SJCRH30 (cell line): ENCODE measurements at regions not wholly inside any gene's neighbourhood (a gene's known extent, or its start where the extent isn't known, plus 50 kb on each side); places are given as distances from the start of the nearest gene placed in this dataset.
"Not testable (repeated sequence)": the region's sequence is repeated elsewhere in the genome, so short reads cannot be mapped to it uniquely, and the experiment has no call there.

Experiments used
- DNase-seq, 2 experiments: peaks; one replicate each; pipeline ENCODE4 v3.0.0-alpha.2; 2015 to 2020
- H3K27ac ChIP-seq: fragments of 250-450 bp; sonication (Bioruptor Pico); 2 replicates; pipeline ENCODE4 v1.5.1; 2020; ENCODE audit warnings: mild to moderate bottlenecking, moderate library complexity
- H3K27me3 ChIP-seq: fragments of 250-450 bp; sonication (Bioruptor Pico); 2 replicates; pipeline ENCODE4 v1.5.1; 2020; ENCODE audit warnings: mild to moderate bottlenecking, moderate library complexity
- H3K36me3 ChIP-seq: fragments of 250-450 bp; sonication (Bioruptor Pico); 2 replicates; pipeline ENCODE4 v1.5.1; 2020; ENCODE audit warnings: mild to moderate bottlenecking, moderate library complexity
- H3K4me1 ChIP-seq: fragments of 250-450 bp; sonication (Bioruptor Pico); 2 replicates; pipeline ENCODE4 v1.5.1; 2020; ENCODE audit warnings: mild to moderate bottlenecking, moderate library complexity
- H3K4me3 ChIP-seq: fragments of 250-450 bp; sonication (Bioruptor Pico); 2 replicates; pipeline ENCODE4 v1.5.1; 2020; ENCODE audit warnings: mild to moderate bottlenecking, moderate library complexity
- H3K9me3 ChIP-seq: fragments of 250-450 bp; sonication (Bioruptor Pico); replicated peaks from 2 replicates; pipeline ENCODE4 v1.5.1; 2020; ENCODE audit warnings: mild to moderate bottlenecking, moderate library complexity

DNA sequence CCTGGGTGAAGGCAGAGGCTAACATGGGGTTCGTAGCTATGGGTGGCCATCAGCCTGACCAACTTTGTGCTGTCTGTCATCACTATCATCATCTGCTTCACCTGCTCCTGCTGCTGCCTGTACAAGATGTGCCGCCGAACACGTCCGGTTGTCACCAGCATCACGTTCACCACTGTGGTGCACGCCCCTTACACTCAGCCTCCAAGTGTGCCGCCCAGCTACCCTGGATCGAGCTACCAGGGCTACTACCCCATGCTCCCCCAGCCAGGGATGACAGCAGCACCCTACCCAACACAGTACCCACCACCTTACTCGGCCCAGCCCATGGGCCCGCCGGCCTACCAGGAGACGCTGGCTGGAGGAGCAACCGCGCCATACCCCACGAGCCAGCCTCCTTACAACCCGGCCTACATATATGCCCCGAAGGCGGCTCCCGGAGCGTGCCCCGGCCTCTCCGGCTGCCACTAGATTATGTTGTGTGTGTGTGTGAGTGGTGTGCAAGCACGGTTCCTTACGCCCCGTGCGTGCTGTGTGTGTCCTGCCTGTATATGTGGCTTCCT, 213.4 kb upstream of the XIST start:
- peaks cover 3% of the 10 kb centered on the region; the same call in 1 of the 2 replicates for H3K9me3 ChIP-seq
- no peaks in the 10 kb centered on the region for H3K4me1 ChIP-seq
- peaks cover 2% of the 10 kb centered on the region; the same call in 1 of the 2 replicates for H3K36me3 ChIP-seq
- no peak overlapping the region for H3K27ac ChIP-seq
- H3K27me3 ChIP-seq, result no peaks in the 10 kb centered on the region
- DNase-seq, result no peak
- no peak overlapping the region for H3K4me3 ChIP-seq

DNA sequence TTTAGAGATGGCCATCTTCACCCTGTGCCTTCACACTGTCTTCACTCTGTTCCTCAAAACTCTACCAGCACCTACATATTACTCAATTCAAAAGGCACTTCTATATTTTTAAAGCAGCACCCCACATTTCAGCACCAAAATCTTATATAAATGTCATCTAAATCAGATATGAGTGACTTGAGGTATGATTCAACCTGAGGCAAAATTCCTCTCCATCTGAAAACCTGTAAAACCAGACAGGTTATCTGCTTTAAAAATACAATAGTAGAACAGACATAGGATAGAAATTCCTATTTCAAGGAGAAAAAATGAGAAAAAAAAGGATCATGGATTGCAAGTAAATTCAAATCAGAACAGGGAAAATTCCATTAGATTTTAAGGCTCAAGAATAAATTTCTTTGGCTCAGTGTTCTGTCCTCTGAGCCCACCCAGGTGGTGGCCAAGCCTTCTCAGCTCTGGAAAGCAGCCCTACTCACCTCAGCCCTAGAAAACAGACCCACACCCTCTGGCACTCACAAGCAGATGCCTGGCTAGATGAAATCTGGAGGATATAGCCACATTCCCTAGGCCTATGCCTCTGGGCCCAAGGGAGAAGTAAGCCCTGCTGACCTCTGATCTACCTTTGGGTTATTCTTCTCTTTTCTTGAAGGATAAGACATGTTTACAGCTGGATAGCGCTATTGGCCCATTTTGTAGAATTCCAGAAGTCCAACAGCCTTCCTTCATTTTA, 211.1 kb upstream of the XIST start:
- H3K27me3 ChIP-seq, result no peaks in the 10 kb centered on the region
- peaks cover 3% of the 10 kb centered on the region; the same call in 1 of the 2 replicates for H3K9me3 ChIP-seq
- no peak for DNase-seq
- no peaks in the 10 kb centered on the region for H3K4me1 ChIP-seq
- no peak overlapping the region for H3K27ac ChIP-seq
- 0 out of 2 replicates have a peak, but pooled peaks cover 2% of the 10 kb centered on the region for H3K36me3 ChIP-seq
- H3K4me3 ChIP-seq, result no peak overlapping the region

DNA sequence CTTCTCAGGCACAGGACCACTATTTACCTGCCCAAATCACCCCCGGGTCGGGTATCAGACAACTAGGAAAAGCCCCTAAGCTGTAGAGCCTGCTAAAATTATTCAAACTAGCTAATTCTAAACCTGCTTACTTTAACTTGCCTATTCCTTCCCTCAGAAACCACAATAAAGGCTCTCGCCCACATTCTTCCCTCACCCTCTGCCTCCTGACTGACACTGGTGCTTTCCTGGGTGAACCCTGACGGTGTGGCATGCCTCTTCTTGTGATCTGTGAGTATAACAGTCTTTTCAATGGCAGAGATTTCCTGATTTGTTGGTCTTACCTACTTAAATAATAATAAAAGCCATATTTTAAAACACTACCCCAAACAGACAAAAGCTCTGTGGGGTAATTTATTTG, 209.4 kb upstream of the XIST start:
- no peak overlapping the region for H3K4me3 ChIP-seq
- H3K27me3 ChIP-seq, result no peaks in the 10 kb centered on the region
- H3K9me3 ChIP-seq, result no peaks in the 10 kb centered on the region
- no peaks in the 10 kb centered on the region for H3K4me1 ChIP-seq
- H3K36me3 ChIP-seq, result no peaks in the 10 kb centered on the region
- DNase-seq, result no peak
- H3K27ac ChIP-seq, result no peak overlapping the region

DNA sequence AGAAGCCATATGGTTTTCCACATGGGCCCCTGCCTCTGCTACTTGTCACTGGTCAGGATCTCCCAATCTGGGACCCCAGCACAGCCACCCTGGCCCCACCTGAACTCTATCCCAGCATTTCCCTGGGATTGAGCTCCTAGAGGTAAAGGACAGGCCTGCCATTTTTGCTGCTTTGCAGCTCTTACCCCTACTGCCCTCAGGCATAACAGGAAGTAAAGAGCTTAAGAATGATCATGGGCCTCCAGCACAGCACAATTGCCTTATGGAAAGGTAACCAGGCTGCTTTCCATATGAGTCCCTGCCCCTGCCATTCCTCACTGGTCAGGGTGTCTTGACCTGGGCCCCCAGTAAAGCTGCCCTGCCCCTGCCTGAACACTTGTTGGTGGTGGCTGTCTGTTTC, 196.6 kb upstream of the XIST start:
- Histone ChIP-seq H3K4me3 (no peak overlapping the region), H3K27me3 (no peaks in the 10 kb centered on the region), H3K36me3 (no peaks in the 10 kb centered on the region), H3K4me1 (peaks cover 5% of the 10 kb centered on the region; the same call in 1 of the 2 replicates), H3K9me3 (no peaks in the 10 kb centered on the region), H3K27ac (peak overlapping the region; percentile 18; the same call in 1 of the 2 replicates)
- peak; percentile 12 to 47 for DNase-seq

DNA sequence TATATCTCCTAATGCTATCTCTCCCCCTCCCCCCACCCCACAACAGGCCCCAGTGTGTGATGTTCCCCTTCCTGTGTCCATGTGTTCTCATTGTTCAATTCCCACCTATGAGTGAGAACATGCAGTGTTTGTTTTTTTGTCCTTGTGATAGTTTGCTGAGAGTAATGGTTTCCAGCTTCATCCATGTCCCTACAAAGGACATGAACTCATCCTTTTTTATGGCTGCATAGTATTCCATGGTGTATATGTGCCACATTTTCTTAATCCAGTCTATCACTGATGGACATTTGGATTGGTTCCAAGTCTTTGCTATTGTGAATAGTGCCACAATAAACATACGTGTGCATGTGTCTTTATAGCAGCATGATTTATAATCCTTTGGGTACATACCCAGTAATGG, 181.6 kb upstream of the XIST start:
- H3K9me3 ChIP-seq, DNase-seq, H3K36me3 ChIP-seq, H3K4me1 ChIP-seq, H3K27ac ChIP-seq, H3K27me3 ChIP-seq, H3K4me3 ChIP-seq: not testable (repeated sequence)

DNA sequence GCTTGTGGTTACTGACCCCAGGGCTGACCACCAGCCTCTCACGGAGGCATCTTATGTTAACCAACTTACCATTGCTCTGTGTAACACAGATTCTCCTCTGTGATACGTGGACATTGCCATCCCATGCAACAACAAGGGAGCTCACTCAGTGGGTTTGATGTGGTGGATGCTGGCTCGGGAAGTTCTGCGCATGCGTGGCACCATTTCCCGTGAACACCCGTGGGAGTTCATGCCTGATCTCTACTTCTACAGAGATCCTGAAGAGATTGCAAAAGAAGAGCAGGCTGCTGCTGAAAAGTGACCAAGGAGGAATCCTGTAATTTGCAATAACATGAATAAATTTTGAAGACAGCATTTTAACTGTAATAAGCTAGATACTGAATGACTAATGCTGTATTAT, 179.0 kb upstream of the XIST start:
- DNase-seq, H3K27ac ChIP-seq: not testable (repeated sequence)

DNA sequence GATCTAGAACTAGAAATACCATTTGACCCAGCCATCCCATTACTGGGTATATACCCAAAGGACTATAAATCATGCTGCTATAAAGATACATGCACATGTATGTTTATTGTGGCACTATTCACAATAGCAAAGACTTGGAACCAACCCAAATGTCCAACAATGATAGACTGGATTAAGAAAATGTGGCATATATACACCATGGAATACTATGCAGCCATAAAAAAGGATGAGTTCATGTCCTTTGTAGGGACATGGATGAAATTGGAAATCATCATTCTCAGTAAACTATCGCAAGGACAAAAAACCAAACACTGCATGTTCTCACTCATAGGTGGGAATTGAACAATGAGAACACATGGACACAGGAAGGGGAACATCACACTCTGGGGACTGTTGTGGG, 178.3 kb upstream of the XIST start:
- not testable (repeated sequence) for H3K9me3 ChIP-seq, H3K27me3 ChIP-seq, H3K4me1 ChIP-seq, DNase-seq, H3K36me3 ChIP-seq, H3K27ac ChIP-seq, H3K4me3 ChIP-seq

More for the DNA sequence above, 179.0 kb upstream of the XIST start:
- H3K4me3 ChIP-seq, H3K27me3 ChIP-seq, H3K36me3 ChIP-seq, H3K9me3 ChIP-seq, H3K4me1 ChIP-seq: not testable (repeated sequence)

DNA sequence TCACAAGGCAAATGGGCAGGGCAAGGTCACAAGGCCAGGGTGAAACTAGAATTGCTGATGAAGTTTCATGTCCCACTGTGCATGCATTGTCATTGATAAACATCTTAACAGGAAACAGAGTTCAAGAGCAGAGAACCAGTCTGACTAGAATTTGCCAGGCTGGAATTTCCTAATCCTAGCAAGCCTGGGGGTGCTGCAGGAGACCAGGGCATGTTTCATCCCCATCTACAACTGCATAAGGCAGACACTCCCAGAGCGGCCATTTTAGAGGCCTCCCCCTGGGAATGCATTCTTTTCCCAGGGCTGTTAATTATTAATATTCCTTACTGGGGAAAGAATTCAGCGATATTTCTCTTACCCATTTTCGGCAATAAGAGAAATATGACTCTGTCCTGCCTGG, 172.6 kb upstream of the XIST start:
- not testable (repeated sequence) for H3K4me1 ChIP-seq, H3K27me3 ChIP-seq, H3K36me3 ChIP-seq, DNase-seq, H3K27ac ChIP-seq, H3K9me3 ChIP-seq, H3K4me3 ChIP-seq

DNA sequence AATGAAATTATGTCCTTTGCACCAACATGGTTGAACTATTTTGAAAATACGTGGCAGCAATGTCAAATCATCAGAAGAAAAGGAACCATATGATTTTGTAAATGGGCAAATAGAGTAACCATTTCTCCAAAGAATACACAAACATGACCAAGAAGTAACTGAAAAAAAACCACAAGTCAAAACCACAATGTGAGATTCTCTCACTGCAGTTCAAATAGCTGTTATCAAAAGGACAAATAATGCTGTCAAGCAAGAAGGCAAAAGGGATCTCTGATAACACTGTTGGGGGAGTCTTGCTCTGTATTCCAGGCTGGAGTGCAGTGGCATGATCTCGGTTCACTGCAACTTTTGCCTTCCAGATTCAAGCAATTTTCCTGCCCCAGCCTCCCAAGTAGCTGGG, 170.7 kb upstream of the XIST start:
- no peak for DNase-seq
- Histone ChIP-seq H3K4me3 (no peak overlapping the region), H3K4me1 (no peaks in the 10 kb centered on the region), H3K9me3 (no peaks in the 10 kb centered on the region), H3K36me3 (no peaks in the 10 kb centered on the region), H3K27me3 (no peaks in the 10 kb centered on the region), H3K27ac (no peak overlapping the region)

DNA sequence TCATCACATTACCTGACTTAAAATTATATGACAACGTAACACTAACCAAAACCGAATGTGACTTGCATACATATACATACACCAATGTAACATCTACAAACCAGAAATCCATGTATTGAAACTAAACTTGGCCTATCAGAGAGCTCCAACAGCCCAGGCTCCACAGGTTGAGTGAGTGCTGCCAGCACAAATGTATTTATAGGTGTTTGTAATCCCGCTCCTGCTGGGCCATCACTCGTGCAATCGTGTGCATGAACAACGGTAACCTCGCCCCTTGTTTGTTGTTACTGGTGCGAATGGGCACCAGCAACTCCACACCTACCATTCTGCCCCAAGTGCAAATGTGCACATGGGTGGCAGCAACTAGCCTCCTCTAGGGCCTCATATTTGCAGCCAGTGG, 165.7 kb upstream of the XIST start:
- DNase-seq, result no peak
- no peaks in the 10 kb centered on the region for H3K27me3 ChIP-seq

DNA sequence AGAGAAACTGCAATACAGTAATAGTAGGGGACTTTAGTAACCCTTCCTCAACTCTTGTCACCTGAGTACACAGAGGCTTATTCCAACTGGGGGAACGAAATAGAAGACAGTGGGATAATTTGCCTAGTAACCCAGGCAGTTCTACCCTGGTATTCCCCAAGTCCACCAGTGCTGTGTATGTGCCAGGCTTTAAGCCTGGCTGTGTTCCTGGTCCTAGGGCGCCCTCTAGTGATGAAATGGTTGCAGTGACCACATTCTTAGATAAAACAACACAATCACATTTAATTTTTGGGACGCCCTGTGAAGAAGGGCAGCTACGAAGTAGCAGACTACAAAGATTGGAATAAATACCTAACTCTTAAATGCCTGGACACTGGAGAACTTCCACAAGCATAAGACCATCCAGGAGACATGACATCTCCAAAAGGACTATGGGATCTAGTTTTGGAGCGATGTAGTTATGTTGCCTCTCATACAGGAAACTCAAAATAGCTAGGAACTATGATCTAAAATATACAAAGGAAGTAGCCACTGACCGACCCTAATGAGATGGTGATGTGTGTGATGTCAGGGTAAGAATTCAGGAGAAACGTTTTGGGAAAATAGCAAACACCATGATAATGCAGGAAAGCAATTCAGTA, 163.0 kb upstream of the XIST start:
- no peak overlapping the region for H3K4me3 ChIP-seq
- no peaks in the 10 kb centered on the region for H3K9me3 ChIP-seq
- no peak overlapping the region for H3K27ac ChIP-seq
- peak; percentile 67 to 87 for DNase-seq
- H3K4me1 ChIP-seq, result no peaks in the 10 kb centered on the region
- no peaks in the 10 kb centered on the region for H3K36me3 ChIP-seq
- H3K27me3 ChIP-seq, result no peaks in the 10 kb centered on the region

More for the DNA sequence above, 165.7 kb upstream of the XIST start:
- H3K27ac ChIP-seq, result no peak overlapping the region
- no peaks in the 10 kb centered on the region for H3K9me3 ChIP-seq
- no peak overlapping the region for H3K4me3 ChIP-seq
- no peaks in the 10 kb centered on the region for H3K36me3 ChIP-seq
- H3K4me1 ChIP-seq, result no peaks in the 10 kb centered on the region

DNA sequence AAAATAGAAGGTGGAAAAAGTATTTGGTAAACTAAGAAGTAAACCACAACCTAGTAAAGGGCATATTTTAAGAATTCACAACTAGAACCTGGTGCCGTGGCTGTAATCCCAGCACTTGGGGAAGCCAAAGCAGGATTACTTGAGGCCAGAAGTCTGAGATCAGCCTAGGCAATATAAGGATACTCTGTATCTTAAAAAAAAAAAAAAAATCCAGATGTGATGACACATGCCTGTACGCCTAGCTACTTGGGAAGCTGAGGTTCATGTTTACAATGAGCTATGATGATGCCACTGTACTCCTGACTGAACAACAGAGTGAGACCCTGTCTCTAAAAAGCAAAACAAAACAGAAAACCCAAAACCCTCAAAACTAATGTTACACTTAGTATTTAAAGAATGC, 156.5 kb upstream of the XIST start:
- Histone ChIP-seq H3K27me3 (no peaks in the 10 kb centered on the region), H3K4me3 (no peak overlapping the region), H3K27ac (no peak overlapping the region), H3K4me1 (no peaks in the 10 kb centered on the region), H3K9me3 (no peaks in the 10 kb centered on the region), H3K36me3 (peaks cover 20% of the 10 kb centered on the region)
- no peak for DNase-seq

DNA sequence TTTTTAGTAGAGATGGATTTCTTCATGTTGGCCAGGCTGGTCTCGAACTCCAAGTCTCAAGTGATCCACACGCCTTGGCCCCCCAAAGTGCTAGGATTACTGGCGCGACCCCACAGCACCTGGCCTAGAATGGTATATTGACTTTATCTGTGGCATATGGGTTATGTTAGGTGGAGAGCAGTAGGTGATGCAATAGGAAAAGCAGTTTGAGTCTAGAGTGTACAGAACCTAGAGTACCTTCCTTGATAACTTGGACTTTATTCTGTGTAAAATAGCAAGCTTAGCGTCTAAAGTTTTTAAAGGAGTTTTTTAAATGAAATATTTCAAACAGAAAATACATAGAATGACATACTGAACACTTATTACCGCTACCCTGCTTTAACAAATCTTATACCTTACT, 139.5 kb upstream of the XIST start:
- DNase-seq, result no peak
- no peak overlapping the region for H3K4me3 ChIP-seq
- peaks cover 55% of the 10 kb centered on the region for H3K36me3 ChIP-seq
- no peaks in the 10 kb centered on the region for H3K4me1 ChIP-seq
- peaks cover 6% of the 10 kb centered on the region; the same call in 1 of the 2 replicates for H3K9me3 ChIP-seq
- no peak overlapping the region for H3K27ac ChIP-seq
- H3K27me3 ChIP-seq, result no peaks in the 10 kb centered on the region

DNA sequence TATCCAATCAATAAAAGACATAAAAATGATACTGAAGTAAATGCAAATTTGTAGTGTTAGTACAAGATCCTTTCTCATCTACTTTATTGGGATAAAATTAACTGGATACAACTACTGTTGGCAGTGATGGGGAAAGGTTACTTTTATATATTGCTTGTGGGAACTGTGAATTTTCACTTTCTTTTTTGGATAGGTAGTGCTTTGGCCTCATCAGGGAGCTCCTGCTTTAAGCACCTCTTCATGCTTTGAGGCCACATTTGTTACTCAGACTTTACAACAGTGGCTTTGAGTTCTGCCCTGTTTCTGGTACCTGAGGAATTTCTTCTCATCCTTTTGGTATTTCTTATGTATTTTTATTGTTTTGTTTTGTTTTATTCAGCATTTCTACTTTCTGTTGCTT, 134.7 kb upstream of the XIST start:
- Histone ChIP-seq H3K4me3 (no peak overlapping the region), H3K27me3 (no peaks in the 10 kb centered on the region), H3K9me3 (no peaks in the 10 kb centered on the region; the same call in 1 of the 2 replicates), H3K36me3 (peaks cover 27% of the 10 kb centered on the region), H3K27ac (no peak overlapping the region), H3K4me1 (no peaks in the 10 kb centered on the region)
- DNase-seq, result no peak

DNA sequence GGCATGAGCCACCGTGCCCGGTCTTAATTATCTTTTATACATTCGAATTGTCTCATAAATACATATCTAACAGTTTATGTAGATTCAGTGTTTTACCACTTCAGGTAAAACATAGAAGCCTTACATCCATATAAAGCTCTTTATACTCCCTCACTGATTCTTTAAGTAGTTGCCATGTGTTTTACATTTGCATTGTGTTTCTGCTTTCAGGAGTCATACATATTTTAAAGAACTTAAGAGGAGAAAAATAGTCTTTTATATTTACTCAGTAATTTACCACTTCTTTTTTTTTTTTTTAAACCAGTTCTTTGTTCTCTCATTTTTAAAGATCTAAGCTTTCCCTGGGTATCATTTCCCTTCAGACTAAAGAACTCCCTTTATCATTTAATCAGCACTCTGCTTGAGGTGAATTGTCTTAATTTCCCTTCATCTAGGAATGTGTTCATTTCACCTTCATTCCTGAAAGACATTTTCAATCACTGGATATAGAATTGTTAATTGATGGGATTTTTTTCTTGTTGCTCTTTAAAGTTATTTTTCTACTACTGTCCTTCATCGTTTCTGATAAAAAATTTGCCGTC, 127.1 kb upstream of the XIST start:
- DNase-seq, result no peak
- H3K27me3 ChIP-seq, result no peaks in the 10 kb centered on the region
- no peaks in the 10 kb centered on the region for H3K4me1 ChIP-seq
- no peak overlapping the region for H3K27ac ChIP-seq
- no peaks in the 10 kb centered on the region for H3K9me3 ChIP-seq
- H3K36me3 ChIP-seq, result peaks cover 2% of the 10 kb centered on the region; the same call in 1 of the 2 replicates
- no peak overlapping the region for H3K4me3 ChIP-seq
